GM23338 (cell line): ENCODE measurements at regions not wholly inside any gene's neighbourhood (a gene's known extent, or its start where the extent isn't known, plus 50 kb on each side); places are given as distances from the start of the nearest gene placed in this dataset.

Source experiments
- ATAC-seq: fragments of 200-7000 bp; cut with Tn5 transposase; 3 replicates; pipeline ENCODE4 v1.9.1; 2020
- DNase-seq: peaks from one replicate; pipeline ENCODE4 v3.0.0-alpha.2; 2015; ENCODE audit warnings: low spot score
- H2AFZ ChIP-seq: fragments of 200-600 bp; sonication (generic); 2 replicates; pipeline ENCODE4 v1.8.0; 2016; ENCODE audit warnings: antibody characterized with exemption, mild to moderate bottlenecking, moderate library complexity
- H3F3A ChIP-seq: fragments of 200-600 bp; sonication (generic); replicated peaks from 2 replicates; pipeline ENCODE4 v1.8.0; 2017; ENCODE audit warnings: antibody characterized with exemption, mixed run types, low read depth
- H3K27ac ChIP-seq: fragments of 200-600 bp; sonication (generic); 2 replicates; pipeline ENCODE4 v1.6.1; 2016; ENCODE audit warnings: low read depth
- H3K27me3 ChIP-seq: fragments of 200-600 bp; sonication (generic); 2 replicates; pipeline ENCODE4 v1.8.0; 2016; ENCODE audit warnings: mild to moderate bottlenecking, mixed run types, moderate library complexity; ENCODE audit not compliant: insufficient read depth
- H3K36me3 ChIP-seq: fragments of 200-600 bp; sonication (generic); 2 replicates; pipeline ENCODE4 v1.8.0; 2016; ENCODE audit warnings: mild to moderate bottlenecking; ENCODE audit not compliant: insufficient read depth
- H3K4me1 ChIP-seq: fragments of 200-600 bp; sonication (generic); 2 replicates; pipeline ENCODE4 v1.8.0; 2016; ENCODE audit warnings: mild to moderate bottlenecking, moderate library complexity; ENCODE audit not compliant: insufficient read depth
- H3K4me2 ChIP-seq: fragments of 200-600 bp; sonication (generic); 2 replicates; pipeline ENCODE4 v1.7.1; 2017; ENCODE audit warnings: mixed run types
- H3K4me3 ChIP-seq: fragments of 200-600 bp; sonication (generic); 2 replicates; pipeline ENCODE4 v1.6.1; 2016; ENCODE audit warnings: mixed run types
- H3K79me2 ChIP-seq: fragments of 200-600 bp; sonication (generic); replicated peaks from 2 replicates; pipeline ENCODE4 v1.8.0; 2017; ENCODE audit warnings: mild to moderate bottlenecking; ENCODE audit not compliant: insufficient read depth
- H3K9me2 ChIP-seq: fragments of 200-600 bp; sonication (generic); 2 replicates; pipeline ENCODE4 v1.8.0; 2017; ENCODE audit not compliant: insufficient read depth
- H4K20me1 ChIP-seq: fragments of 200-600 bp; sonication (generic); replicated peaks from 2 replicates; pipeline ENCODE4 v1.8.0; 2017; ENCODE audit warnings: mild to moderate bottlenecking; ENCODE audit not compliant: insufficient read depth
- H3K27ac Mint-ChIP-seq: 2 replicates; pipeline ENCODE4 v1.8.0; 2020; ENCODE audit warnings: inconsistent platforms, mild to moderate bottlenecking, moderate library complexity, mixed read lengths
- H3K27me3 Mint-ChIP-seq: 3 replicates; pipeline ENCODE4 v1.8.0; 2022; ENCODE audit warnings: low read depth, mild to moderate bottlenecking, moderate library complexity, mixed read lengths, inconsistent platforms; ENCODE audit not compliant: insufficient read depth, poor library complexity
- H3K36me3 Mint-ChIP-seq: 3 replicates; pipeline ENCODE4 v1.8.0; 2021; ENCODE audit warnings: low read depth, mild to moderate bottlenecking, inconsistent platforms, moderate library complexity, mixed read lengths
- H3K4me1 Mint-ChIP-seq: 3 replicates; pipeline ENCODE4 v1.8.0; 2020; ENCODE audit warnings: mild to moderate bottlenecking, inconsistent platforms, mixed read lengths
- H3K4me3 Mint-ChIP-seq: 3 replicates; pipeline ENCODE4 v1.8.0; 2021; ENCODE audit warnings: moderate library complexity, mild to moderate bottlenecking, inconsistent platforms, mixed read lengths
- H3K9me3 Mint-ChIP-seq: 3 replicates; pipeline ENCODE4 v1.8.0; 2020; ENCODE audit warnings: moderate library complexity, mild to moderate bottlenecking, inconsistent platforms, mixed read lengths
- CREB1 ChIP-seq: fragments of 250-450 bp; sonication (Bioruptor Pico); IDR thresholded peaks from 2 replicates; pipeline ENCODE4 v1.5.0; 2020; ENCODE audit warnings: low read depth, mild to moderate bottlenecking, moderate library complexity
- CTCF ChIP-seq, 2 experiments: fragments of 200-600 bp in 1 of 2; sonication (generic) in 1 of 2; conservative IDR thresholded peaks; 2 replicates each; pipeline versions ENCODE4 v1.5.1 to v1.6.1; 2016 to 2017; ENCODE audit warnings: antibody characterized with exemption in 2 of 2, low read depth in 2 of 2, mild to moderate bottlenecking in 2 of 2, moderate library complexity in 1 of 2
- ETS1 ChIP-seq: IDR thresholded peaks from 2 replicates; pipeline ENCODE4 v1.6.1; 2016; ENCODE audit warnings: antibody characterized with exemption
- EZH2 ChIP-seq: fragments of 200-600 bp; sonication (generic); IDR thresholded peaks from one replicate; pipeline ENCODE4 v1.8.0; 2017; ENCODE audit warnings: antibody characterized with exemption, mild to moderate bottlenecking, low read depth; ENCODE audit not compliant: unreplicated experiment
- EZH2phosphoT487 ChIP-seq: fragments of 200-600 bp; sonication (generic); IDR thresholded peaks from one replicate; pipeline ENCODE4 v1.8.1; 2018; ENCODE audit warnings: antibody characterized with exemption; ENCODE audit not compliant: unreplicated experiment
- JUNB ChIP-seq: IDR thresholded peaks from one replicate; pipeline ENCODE4 v1.6.1; 2016; ENCODE audit warnings: antibody characterized with exemption; ENCODE audit not compliant: unreplicated experiment
- NANOG ChIP-seq: IDR thresholded peaks from 2 replicates; pipeline ENCODE4 v1.6.1; 2016; ENCODE audit warnings: antibody characterized with exemption, borderline replicate concordance
- POLR2AphosphoS5 ChIP-seq: IDR thresholded peaks from 2 replicates; pipeline ENCODE4 v1.6.1; 2016; ENCODE audit warnings: antibody characterized with exemption, low read depth
- ZNF331 ChIP-seq: fragments of 250-450 bp; sonication (Bioruptor Pico); IDR thresholded peaks from 2 replicates; pipeline ENCODE4 v1.5.0; 2020; ENCODE audit warnings: low read depth, mild to moderate bottlenecking, moderate library complexity
- ZNF462 ChIP-seq: fragments of 250-450 bp; sonication (Bioruptor Pico); IDR thresholded peaks from 2 replicates; pipeline ENCODE4 v1.5.0; 2020; ENCODE audit warnings: mild to moderate bottlenecking, moderate library complexity

- Mint-ChIP-seq H3K9me3 (no peaks in the 10 kb centered on the region), H3K36me3 (no peaks in the 10 kb centered on the region), H3K4me3 (no peak overlapping the region), H3K4me1 (no peaks in the 10 kb centered on the region), H3K27ac (no peak overlapping the region), H3K27me3 (no peaks in the 10 kb centered on the region)
- ATAC-seq (no peak), DNase-seq (no peak)
- no peak overlapping the region for H3K4me2 ChIP-seq
- no peaks in the 10 kb centered on the region for H4K20me1 ChIP-seq
- H3K27ac ChIP-seq: no peak overlapping the region
- H3K27me3 ChIP-seq: no peaks in the 10 kb centered on the region
- H3K79me2 ChIP-seq: no peaks in the 10 kb centered on the region
- H3K36me3 ChIP-seq: no peaks in the 10 kb centered on the region
- H3K4me3 ChIP-seq: no peak overlapping the region
- H2AFZ ChIP-seq: no peak overlapping the region
- H3K4me1 ChIP-seq: no peaks in the 10 kb centered on the region
- TF ChIP-seq ZNF462: no peak
- TF ChIP-seq JUNB: no peak
- no peak for TF ChIP-seq CTCF (conservative IDR thresholded peaks at IDR 0.05; ENCODE audit: low read depth in 2 of 2)
- no peak for TF ChIP-seq ZNF331 (CRISPR knock-in tag)
- TF ChIP-seq EZH2: no peak
- TF ChIP-seq ETS1: no peak
- no peak for TF ChIP-seq CREB1 (CRISPR knock-in tag)
- TF ChIP-seq EZH2phosphoT487: no peak
- TF ChIP-seq POLR2AphosphoS5: no peak
- TF ChIP-seq NANOG: no peak
- no peaks in the 10 kb centered on the region for H3K9me2 ChIP-seq
- H3F3A ChIP-seq: no peaks in the 10 kb centered on the region
Observed at GRCh38 chr5:60377826-60378225, 322.1 kb downstream of the DEPDC1B start.
